GM23248 (cell line): ENCODE measurements at regions not wholly inside any gene's neighbourhood (a gene's known extent, or its start where the extent isn't known, plus 50 kb on each side); places are given as distances from the start of the nearest gene placed in this dataset.

Experiments
- DNase-seq: peaks from one replicate; pipeline ENCODE4 v3.0.0-alpha.2; 2015
- H2AFZ ChIP-seq: fragments of 200-600 bp; sonication (generic); 2 replicates; pipeline ENCODE4 v1.6.1; 2016; ENCODE audit warnings: antibody characterized with exemption
- H3F3A ChIP-seq: fragments of 200-600 bp; sonication (generic); 2 replicates; pipeline ENCODE4 v1.6.1; 2016; ENCODE audit warnings: mild to moderate bottlenecking, antibody characterized with exemption, mixed run types; ENCODE audit not compliant: insufficient read depth
- H3K27ac ChIP-seq: fragments of 200-600 bp; sonication (generic); 2 replicates; pipeline ENCODE4 v1.5.1; 2016; ENCODE audit warnings: mild to moderate bottlenecking
- H3K27me3 ChIP-seq: fragments of 200-600 bp; sonication (generic); replicated peaks from 2 replicates; pipeline ENCODE4 v1.6.1; 2016; ENCODE audit warnings: mild to moderate bottlenecking; ENCODE audit not compliant: insufficient read depth
- H3K36me3 ChIP-seq: fragments of 200-600 bp; sonication (generic); 2 replicates; pipeline ENCODE4 v1.6.1; 2016; ENCODE audit warnings: low read depth, mild to moderate bottlenecking
- H3K4me1 ChIP-seq: fragments of 200-600 bp; sonication (generic); 2 replicates; pipeline ENCODE4 v1.6.1; 2016; ENCODE audit warnings: mild to moderate bottlenecking; ENCODE audit not compliant: insufficient read depth
- H3K4me2 ChIP-seq: fragments of 200-600 bp; sonication (generic); one replicate; pipeline ENCODE4 v1.6.1; 2016; ENCODE audit warnings: mild to moderate bottlenecking; ENCODE audit not compliant: unreplicated experiment
- H3K4me3 ChIP-seq: fragments of 200-600 bp; sonication (generic); 2 replicates; pipeline ENCODE4 v1.5.1; 2016; ENCODE audit warnings: mild to moderate bottlenecking
- H3K79me2 ChIP-seq: fragments of 200-600 bp; sonication (generic); 2 replicates; pipeline ENCODE4 v1.6.1; 2016; ENCODE audit warnings: mild to moderate bottlenecking; ENCODE audit not compliant: insufficient read depth
- H3K9ac ChIP-seq: fragments of 200-600 bp; sonication (generic); 2 replicates; pipeline ENCODE4 v1.6.1; 2016; ENCODE audit warnings: mild to moderate bottlenecking
- H3K9me2 ChIP-seq: fragments of 200-600 bp; sonication (generic); 2 replicates; pipeline ENCODE4 v1.6.1; 2016; ENCODE audit warnings: mixed run types, mild to moderate bottlenecking, moderate library complexity; ENCODE audit not compliant: insufficient read depth
- H3K9me3 ChIP-seq: fragments of 200-600 bp; sonication (generic); one replicate; pipeline ENCODE4 v1.6.1; 2017; ENCODE audit warnings: low read depth
- H4K20me1 ChIP-seq: fragments of 200-600 bp; sonication (generic); 2 replicates; pipeline ENCODE4 v1.6.0; 2016; ENCODE audit not compliant: insufficient read depth
- EZH2 ChIP-seq: fragments of 200-600 bp; sonication (generic); IDR thresholded peaks from 2 replicates; pipeline ENCODE4 v1.6.1; 2018; ENCODE audit warnings: antibody characterized with exemption, mild to moderate bottlenecking; ENCODE audit not compliant: insufficient read depth, poor library complexity, severe bottlenecking
- EZH2phosphoT487 ChIP-seq: fragments of 200-600 bp; sonication (generic); IDR thresholded peaks from 2 replicates; pipeline ENCODE4 v1.6.1; 2018; ENCODE audit warnings: antibody characterized with exemption, moderate library complexity, mild to moderate bottlenecking, low read depth; ENCODE audit not compliant: insufficient read depth
- WGBS, 2 experiments: methylation state at CpG; one replicate each; pipeline ENCODE4 v1.1.6; 2015 to 2017; ENCODE audit warnings: low lambda C conversion rate in 2 of 2, low coverage in 1 of 2; ENCODE audit errors: missing lambda C conversion rate in 2 of 2; 5-methylcytosine and 5-hydroxymethylcytosine counted together
- in situ Hi-C: fragments of 300-500 bp; cut with MboI; formaldehyde crosslinking; loops from 2 replicates; pipeline ENCODE4 v1.15.0; 2020

DNA sequence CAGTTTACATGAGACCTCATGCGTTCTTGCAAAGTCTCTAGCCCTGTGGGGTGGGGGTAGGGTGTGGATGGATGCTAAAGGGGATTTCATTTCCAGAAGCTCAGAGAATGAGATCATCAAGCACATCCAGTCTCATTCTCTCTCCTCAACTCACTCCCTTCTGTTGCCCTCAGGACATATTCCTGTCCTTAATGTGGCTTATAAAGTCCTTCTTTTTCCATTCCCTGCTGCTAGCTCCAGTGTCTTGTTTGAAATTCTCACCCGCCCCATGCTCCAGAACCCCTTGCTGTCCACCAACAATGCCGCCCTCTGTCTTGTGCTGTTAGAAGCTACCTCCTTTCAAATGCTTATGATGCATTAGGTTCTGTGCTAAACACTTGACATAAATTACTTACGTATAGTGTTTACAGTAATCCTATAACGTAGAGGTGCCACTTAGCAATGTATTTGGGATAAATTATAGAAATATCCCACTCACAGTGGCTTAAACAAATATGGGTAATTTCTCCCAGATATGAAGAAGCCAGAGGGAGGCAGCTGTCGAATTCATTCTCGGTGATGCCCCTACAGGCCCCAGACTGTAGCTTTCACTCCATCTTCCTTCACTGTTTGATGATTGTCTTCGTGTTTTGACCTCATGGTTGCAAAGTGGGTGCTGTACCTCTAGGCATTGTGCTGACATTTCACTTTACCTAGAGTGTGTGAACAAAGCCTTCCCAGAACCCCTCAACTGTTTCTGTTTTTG is 273.1 kb upstream of the TBL1XR1 start:
- Histone ChIP-seq H4K20me1 (no peaks in the 10 kb centered on the region), H3F3A (peaks cover 28% of the 10 kb centered on the region; the same call in 1 of the 2 replicates), H3K4me1 (peaks cover 46% of the 10 kb centered on the region), H3K27ac (no peak overlapping the region), H3K9me3 (no peaks in the 10 kb centered on the region), H3K4me2 (no peak overlapping the region), H3K79me2 (no peaks in the 10 kb centered on the region), H3K9ac (no peak overlapping the region), H3K4me3 (no peak overlapping the region), H3K36me3 (no peaks in the 10 kb centered on the region), H3K9me2 (no peaks in the 10 kb centered on the region), H3K27me3 (no peaks in the 10 kb centered on the region), H2AFZ (no peak overlapping the region)
- in situ Hi-C loops = no loop called here
- peak; percentile 41 for DNase-seq
- WGBS, 2 experiments = 91 to 92% methylated on average over 8 of the region's 8 CpGs
- TF ChIP-seq EZH2phosphoT487 (no peak), EZH2 (no peak)

DNA sequence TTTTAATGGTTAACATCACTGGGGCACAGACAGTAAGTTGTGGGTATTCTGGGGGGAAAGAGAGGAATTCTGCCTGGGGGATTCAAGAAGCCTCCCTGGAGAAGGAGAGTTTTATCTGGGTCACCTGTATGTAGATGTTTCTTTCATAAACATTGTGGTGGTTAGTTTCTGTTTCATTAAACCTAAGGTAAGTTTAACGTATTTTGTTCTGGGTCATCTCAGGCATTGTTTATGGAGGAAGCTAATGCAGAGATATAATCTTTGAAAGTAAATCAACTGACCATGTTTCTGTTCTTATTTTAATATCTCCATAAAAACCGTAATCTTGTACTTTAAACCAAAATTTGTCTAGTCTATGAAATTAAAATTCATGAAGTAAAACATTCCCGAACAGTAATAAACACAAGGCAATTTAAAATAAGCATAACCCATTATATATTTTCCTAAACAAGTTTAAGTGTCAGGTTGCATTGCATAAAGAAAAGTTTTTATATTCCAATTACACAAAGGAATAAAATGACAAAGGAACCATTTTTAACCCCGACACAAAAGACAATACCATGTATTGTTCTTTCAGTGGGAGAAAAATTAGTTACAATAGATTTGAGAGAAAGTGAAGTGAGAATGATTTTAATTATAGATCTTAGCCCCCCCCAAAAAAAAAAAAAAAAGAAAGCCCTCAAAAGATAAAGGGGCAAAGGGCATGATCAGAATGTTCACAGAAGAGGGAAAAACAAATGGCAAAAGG is 274.6 kb upstream of the TBL1XR1 start:
- H3F3A ChIP-seq = peaks cover 27% of the 10 kb centered on the region; the same call in 1 of the 2 replicates
- no peak overlapping the region for H3K4me3 ChIP-seq
- peaks cover 34% of the 10 kb centered on the region for H3K4me1 ChIP-seq
- H3K79me2 ChIP-seq = no peaks in the 10 kb centered on the region
- H3K27ac ChIP-seq = no peak overlapping the region
- H3K27me3 ChIP-seq = no peaks in the 10 kb centered on the region
- no peak overlapping the region for H2AFZ ChIP-seq
- no peak for TF ChIP-seq EZH2phosphoT487
- 96 to 97% methylated on average over 4 of the region's 4 CpGs for WGBS, 2 experiments
- no peak for DNase-seq
- in situ Hi-C loops = no loop called here
- H3K9ac ChIP-seq = no peak overlapping the region
- no peaks in the 10 kb centered on the region for H3K36me3 ChIP-seq
- no peaks in the 10 kb centered on the region for H3K9me3 ChIP-seq
- no peak overlapping the region for H3K4me2 ChIP-seq
- no peaks in the 10 kb centered on the region for H3K9me2 ChIP-seq
- H4K20me1 ChIP-seq = no peaks in the 10 kb centered on the region

DNA sequence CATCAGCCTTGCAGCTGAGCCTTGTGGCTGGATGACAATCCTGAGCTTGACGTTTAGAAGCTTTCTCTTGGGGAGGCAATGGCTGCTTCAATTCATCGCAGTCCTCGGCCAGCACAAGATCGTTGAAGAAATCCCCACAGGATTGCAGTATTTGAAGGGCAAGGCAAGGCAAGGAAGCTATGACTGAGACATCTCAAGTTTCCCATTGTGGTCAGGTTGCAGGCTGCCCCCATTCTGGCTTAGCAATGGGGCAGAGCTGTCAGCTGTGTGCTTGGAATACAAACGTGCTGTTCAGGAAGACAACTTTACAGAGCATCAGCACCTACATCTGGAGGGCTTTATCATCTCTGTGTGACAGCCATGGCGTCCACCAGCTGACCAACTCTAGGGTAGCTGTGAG is 275.9 kb upstream of the TBL1XR1 start:
- H3K4me3 ChIP-seq = no peak overlapping the region
- no peak overlapping the region for H3K27ac ChIP-seq
- no peak for DNase-seq
- H3K36me3 ChIP-seq = no peaks in the 10 kb centered on the region
- no peaks in the 10 kb centered on the region for H3K9me3 ChIP-seq
- no peak overlapping the region for H3K9ac ChIP-seq
- TF ChIP-seq EZH2 (no peak), EZH2phosphoT487 (no peak)
- WGBS, 2 experiments = 79 to 80% methylated on average over 6 of the region's 6 CpGs
- H3K9me2 ChIP-seq = no peaks in the 10 kb centered on the region
- peaks cover 31% of the 10 kb centered on the region for H3K4me1 ChIP-seq
- in situ Hi-C loops = no loop called here
- no peaks in the 10 kb centered on the region for H4K20me1 ChIP-seq
- H3K79me2 ChIP-seq = no peaks in the 10 kb centered on the region
- peaks cover 20% of the 10 kb centered on the region; the same call in 1 of the 2 replicates for H3F3A ChIP-seq
- no peak overlapping the region for H3K4me2 ChIP-seq
- H3K27me3 ChIP-seq = no peaks in the 10 kb centered on the region
- H2AFZ ChIP-seq = no peak overlapping the region

DNA sequence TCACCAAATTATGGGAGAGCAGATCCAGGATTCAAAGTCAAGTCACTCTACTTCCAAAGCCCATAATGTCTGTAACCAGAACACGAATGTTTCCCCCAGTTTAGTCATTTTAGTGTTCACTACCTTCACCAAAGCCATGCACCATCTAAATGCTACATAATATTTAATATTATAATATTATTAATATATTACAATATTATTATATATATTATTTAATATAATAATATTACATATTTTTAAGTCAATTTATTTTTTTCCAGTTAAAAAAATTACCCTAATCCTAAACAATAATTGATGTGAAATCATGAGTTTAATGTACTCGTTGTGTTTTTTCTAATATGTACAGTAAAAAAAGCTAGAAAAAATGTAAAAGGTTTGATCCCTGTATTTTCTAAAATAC is 276.6 kb upstream of the TBL1XR1 start:
- no peaks in the 10 kb centered on the region for H3K79me2 ChIP-seq
- TF ChIP-seq EZH2 (no peak), EZH2phosphoT487 (no peak)
- peaks cover 17% of the 10 kb centered on the region; the same call in 1 of the 2 replicates for H3F3A ChIP-seq
- WGBS, 2 experiments = 92% methylated on average over 2 of the region's 2 CpGs
- H3K9me3 ChIP-seq = no peaks in the 10 kb centered on the region
- no peaks in the 10 kb centered on the region for H4K20me1 ChIP-seq
- DNase-seq = no peak
- H3K27ac ChIP-seq = no peak overlapping the region
- no peaks in the 10 kb centered on the region for H3K36me3 ChIP-seq
- H3K4me2 ChIP-seq = no peak overlapping the region
- no peaks in the 10 kb centered on the region for H3K27me3 ChIP-seq
- H2AFZ ChIP-seq = no peak overlapping the region
- H3K9ac ChIP-seq = no peak overlapping the region
- peaks cover 27% of the 10 kb centered on the region for H3K4me1 ChIP-seq
- in situ Hi-C loops = no loop called here
- H3K9me2 ChIP-seq = no peaks in the 10 kb centered on the region
- no peak overlapping the region for H3K4me3 ChIP-seq
